GM21529 (cell line): ENCODE measurements at regions not wholly inside any gene's neighbourhood (a gene's known extent, or its start where the extent isn't known, plus 50 kb on each side); places are given as distances from the start of the nearest gene placed in this dataset.

ENCODE experiments used
- ATAC-seq: cut with Tn5 transposase; IDR thresholded peaks from one replicate; pipeline ENCODE4 v1.9.1; 2021; ENCODE audit not compliant: unreplicated experiment

- no peak for ATAC-seq
These were observed 163.9 kb downstream of the ADAMTS15 start for GRCh38 chr11:130612291-130612851.

- no peak for ATAC-seq
These were observed 165.0 kb downstream of the ADAMTS15 start for GRCh38 chr11:130613396-130613795.

- ATAC-seq = no peak
These were observed 166.1 kb downstream of the ADAMTS15 start for GRCh38 chr11:130614591-130614990.

GRCh38 chr11:130615561-130615960 is 167.1 kb downstream of the ADAMTS15 start:
- ATAC-seq = no peak

GRCh38 chr11:130616573-130616972 is 168.1 kb downstream of the ADAMTS15 start:
- no peak for ATAC-seq

- no peak for ATAC-seq
These were observed 168.6 kb downstream of the ADAMTS15 start for GRCh38 chr11:130617001-130617400.

GRCh38 chr11:130620548-130620947 is 172.1 kb downstream of the ADAMTS15 start:
- ATAC-seq = no peak

GRCh38 chr11:130622141-130622542 is 173.7 kb downstream of the ADAMTS15 start:
- ATAC-seq = no peak

- ATAC-seq = no peak
These were observed 175.5 kb downstream of the ADAMTS15 start for GRCh38 chr11:130623670-130624668.

- no peak for ATAC-seq
These were observed 176.6 kb downstream of the ADAMTS15 start for GRCh38 chr11:130624971-130625544.

- ATAC-seq = no peak
These were observed 177.3 kb downstream of the ADAMTS15 start for GRCh38 chr11:130625578-130626306.

GRCh38 chr11:130629039-130629438 is 180.6 kb downstream of the ADAMTS15 start:
- no peak for ATAC-seq

- ATAC-seq = no peak
These were observed 182.7 kb downstream of the ADAMTS15 start for GRCh38 chr11:130631119-130631518.

GRCh38 chr11:130633466-130633865 is 185.0 kb downstream of the ADAMTS15 start:
- no peak for ATAC-seq

- no peak for ATAC-seq
These were observed 185.7 kb downstream of the ADAMTS15 start for GRCh38 chr11:130634186-130634585.

- ATAC-seq = no peak
These were observed 186.6 kb downstream of the ADAMTS15 start for GRCh38 chr11:130634961-130635473.

GRCh38 chr11:130635937-130636630 is 187.6 kb downstream of the ADAMTS15 start:
- no peak for ATAC-seq

- peak; percentile 70 for ATAC-seq
These were observed 188.4 kb downstream of the ADAMTS15 start for GRCh38 chr11:130636722-130637464.

- no peak for ATAC-seq
These were observed 189.1 kb downstream of the ADAMTS15 start for GRCh38 chr11:130637566-130637965.

- ATAC-seq = no peak
These were observed 189.6 kb downstream of the ADAMTS15 start for GRCh38 chr11:130638033-130638432.
